Astrocyte of the spinal cord (primary cell): ENCODE measurements at regions not wholly inside any gene's neighbourhood (a gene's known extent, or its start where the extent isn't known, plus 50 kb on each side); places are given as distances from the start of the nearest gene placed in this dataset.
"Not testable (repeated sequence)": the region's sequence is repeated elsewhere in the genome, so short reads cannot be mapped to it uniquely, and the experiment has no call there.

Source experiments
- DNase-seq: peaks from one replicate; pipeline ENCODE4 v3.0.0; 2011; ENCODE audit warnings: low read depth, low spot score
- H3K4me3 ChIP-seq: 2 replicates; pipeline ENCODE4 v1.5.1; 2011; ENCODE audit warnings: low read depth, mild to moderate bottlenecking, low read length, moderate library complexity
- in situ Hi-C: cut with HindIII; loops from 2 replicates; pipeline ENCODE4 v1.10.0; 2017; ENCODE audit warnings: low sequenced_read_pairs
- TF ChIP-seq, protein P1 (sequence below): IDR thresholded peaks from 2 replicates; pipeline ENCODE4 v1.5.1; 2012; ENCODE audit warnings: low read depth, mild to moderate bottlenecking, low read length, inconsistent platforms

- in situ Hi-C loops: no loop called here
- peak overlapping the region; percentile 36 for H3K4me3 ChIP-seq
- DNase-seq: no peak
- TF ChIP-seq, protein P1, sequence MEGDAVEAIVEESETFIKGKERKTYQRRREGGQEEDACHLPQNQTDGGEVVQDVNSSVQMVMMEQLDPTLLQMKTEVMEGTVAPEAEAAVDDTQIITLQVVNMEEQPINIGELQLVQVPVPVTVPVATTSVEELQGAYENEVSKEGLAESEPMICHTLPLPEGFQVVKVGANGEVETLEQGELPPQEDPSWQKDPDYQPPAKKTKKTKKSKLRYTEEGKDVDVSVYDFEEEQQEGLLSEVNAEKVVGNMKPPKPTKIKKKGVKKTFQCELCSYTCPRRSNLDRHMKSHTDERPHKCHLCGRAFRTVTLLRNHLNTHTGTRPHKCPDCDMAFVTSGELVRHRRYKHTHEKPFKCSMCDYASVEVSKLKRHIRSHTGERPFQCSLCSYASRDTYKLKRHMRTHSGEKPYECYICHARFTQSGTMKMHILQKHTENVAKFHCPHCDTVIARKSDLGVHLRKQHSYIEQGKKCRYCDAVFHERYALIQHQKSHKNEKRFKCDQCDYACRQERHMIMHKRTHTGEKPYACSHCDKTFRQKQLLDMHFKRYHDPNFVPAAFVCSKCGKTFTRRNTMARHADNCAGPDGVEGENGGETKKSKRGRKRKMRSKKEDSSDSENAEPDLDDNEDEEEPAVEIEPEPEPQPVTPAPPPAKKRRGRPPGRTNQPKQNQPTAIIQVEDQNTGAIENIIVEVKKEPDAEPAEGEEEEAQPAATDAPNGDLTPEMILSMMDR: no peak
These were observed 50.6 kb upstream of the RNF182 start for GRCh38 chr6:13874191-13874549.

- H3K4me3 ChIP-seq: peak overlapping the region; percentile 36
These were observed 51.2 kb upstream of the RNF182 start for GRCh38 chr6:13873288-13874190.

DNA sequence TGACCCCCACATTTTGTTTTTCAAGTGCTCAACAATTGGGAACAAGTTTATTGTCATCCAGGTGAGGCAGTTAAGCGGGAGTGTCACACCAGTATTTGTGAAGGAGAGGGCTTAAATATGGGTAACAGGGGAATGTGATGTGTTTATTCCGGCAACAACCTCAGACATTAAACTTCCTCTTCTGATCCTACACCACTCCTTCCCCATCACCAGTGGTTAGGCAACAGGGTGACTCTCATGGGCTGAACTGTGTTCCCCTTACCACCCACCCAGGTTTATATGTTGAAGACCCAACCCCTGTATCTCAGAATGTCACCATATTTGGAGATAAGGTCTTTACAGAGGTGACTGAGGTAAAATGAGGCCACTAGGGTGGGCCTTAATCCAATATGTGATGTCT lies 52.1 kb upstream of the RNF182 start:
- DNase-seq: no peak
- in situ Hi-C loops: no loop called here
- H3K4me3 ChIP-seq: no peak overlapping the region
- TF ChIP-seq, protein P1: no peak

More at GRCh38 chr6:13873288-13874190, 51.2 kb upstream of the RNF182 start:
- TF ChIP-seq, protein P1: peak; percentile 76
- no peak for DNase-seq
- in situ Hi-C loops: no loop called here

DNA sequence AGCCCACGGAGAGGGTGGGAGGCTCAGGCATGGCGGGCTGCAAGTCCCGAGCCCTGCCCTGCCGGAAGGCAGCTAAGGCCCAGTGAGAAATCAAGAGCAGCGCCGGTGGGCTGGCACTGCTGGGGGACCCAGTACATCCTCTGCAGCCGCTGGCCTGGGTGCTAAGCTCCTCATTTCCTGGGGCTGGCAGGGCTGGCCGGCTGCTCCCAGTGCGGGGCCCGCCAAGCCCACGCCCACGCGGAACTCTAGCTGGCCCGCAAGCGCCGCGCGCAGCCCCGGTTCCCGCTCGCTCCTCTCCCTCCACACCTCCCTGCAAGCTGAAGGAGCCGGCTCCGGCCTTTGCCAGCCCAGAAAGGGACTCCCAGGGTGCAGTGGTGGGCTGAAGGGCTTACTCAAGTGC lies 52.7 kb upstream of the RNF182 start:
- DNase-seq, in situ Hi-C loops, H3K4me3 ChIP-seq: not testable (repeated sequence)

- no peak for DNase-seq
These were observed 54.4 kb upstream of the RNF182 start for GRCh38 chr6:13870214-13870830.

GRCh38 chr6:13868236-13868635 lies 53.9 kb upstream of the MCUR1 start:
- in situ Hi-C loops: no loop called here
- H3K4me3 ChIP-seq: no peak overlapping the region
- TF ChIP-seq, protein P1: no peak
- DNase-seq: no peak

More at GRCh38 chr6:13870214-13870830, 54.4 kb upstream of the RNF182 start:
- in situ Hi-C loops: no loop called here
- H3K4me3 ChIP-seq: no peak overlapping the region
- TF ChIP-seq, protein P1: no peak

GRCh38 chr6:13866301-13866700 lies 51.9 kb upstream of the MCUR1 start:
- no peak overlapping the region for H3K4me3 ChIP-seq
- in situ Hi-C loops: no loop called here
- DNase-seq: no peak
- TF ChIP-seq, protein P1: no peak
